HG03095 (cell line): ENCODE measurements at regions not wholly inside any gene's neighbourhood (a gene's known extent, or its start where the extent isn't known, plus 50 kb on each side); places are given as distances from the start of the nearest gene placed in this dataset.
"Not testable (repeated sequence)": the region's sequence is repeated elsewhere in the genome, so short reads cannot be mapped to it uniquely, and the experiment has no call there.

Source experiments
- ATAC-seq: cut with Tn5 transposase; IDR thresholded peaks from one replicate; pipeline ENCODE4 v1.9.1; 2021; ENCODE audit warnings: moderate library complexity; ENCODE audit not compliant: unreplicated experiment

DNA sequence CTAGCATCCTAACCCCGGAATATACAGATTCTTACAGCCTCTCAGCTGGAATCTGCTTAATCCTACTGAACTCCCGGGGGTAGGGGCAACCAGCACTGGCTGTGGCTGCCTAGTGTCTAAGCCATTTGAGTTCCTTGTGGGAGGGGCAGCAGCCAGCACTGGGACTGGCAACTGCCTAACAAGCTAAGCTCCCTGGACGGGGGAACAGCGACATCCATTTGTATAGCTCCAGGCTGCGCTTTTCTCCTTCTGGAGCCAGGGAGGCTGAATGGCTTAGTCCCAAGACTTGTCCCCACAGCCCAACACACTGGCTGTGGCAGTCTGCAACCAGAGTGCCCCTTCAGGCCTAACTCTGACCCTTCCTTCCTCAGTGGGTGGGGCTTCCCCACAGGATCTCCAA lies 787.2 kb downstream of the METTL4 start:
- ATAC-seq: no peak

DNA sequence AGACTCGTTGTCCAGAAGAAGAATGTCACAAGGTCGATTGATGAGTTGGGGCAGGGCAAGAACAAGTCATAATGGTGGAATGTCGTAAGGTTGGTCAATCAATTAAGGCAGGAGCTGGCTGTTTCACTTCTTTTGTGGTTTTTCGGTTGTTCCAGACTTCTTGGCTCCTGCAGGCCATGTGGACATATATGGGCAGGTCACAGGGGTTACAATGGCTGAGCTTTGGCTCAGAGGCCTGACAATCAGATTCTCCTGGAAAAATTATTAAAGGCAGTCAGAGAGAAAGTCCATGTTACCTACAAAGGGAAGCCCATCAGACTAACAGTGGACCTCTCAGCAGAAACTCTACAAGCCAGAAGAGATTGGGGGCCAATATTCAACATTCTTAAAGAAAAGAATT lies 785.3 kb downstream of the METTL4 start:
- ATAC-seq: not testable (repeated sequence)

DNA sequence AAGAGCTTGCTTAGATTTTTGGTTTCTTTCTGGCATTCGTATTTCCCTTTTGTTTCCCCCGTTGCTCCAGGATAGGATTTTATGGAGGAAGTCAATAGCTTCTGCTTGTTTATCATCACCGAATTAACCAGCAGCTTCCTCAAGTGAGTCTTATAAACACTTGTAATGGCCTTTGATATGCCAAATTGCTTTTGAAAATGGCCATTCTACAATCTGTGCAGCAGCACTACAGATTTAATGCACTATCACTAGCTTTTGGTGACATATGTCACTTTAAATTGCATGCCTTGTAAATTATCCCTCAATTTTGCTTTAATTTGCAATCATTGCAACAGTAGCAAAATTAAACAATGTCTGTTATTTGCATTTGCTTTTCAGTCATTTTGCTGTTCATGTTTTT lies 774.7 kb downstream of the METTL4 start:
- ATAC-seq: no peak

DNA sequence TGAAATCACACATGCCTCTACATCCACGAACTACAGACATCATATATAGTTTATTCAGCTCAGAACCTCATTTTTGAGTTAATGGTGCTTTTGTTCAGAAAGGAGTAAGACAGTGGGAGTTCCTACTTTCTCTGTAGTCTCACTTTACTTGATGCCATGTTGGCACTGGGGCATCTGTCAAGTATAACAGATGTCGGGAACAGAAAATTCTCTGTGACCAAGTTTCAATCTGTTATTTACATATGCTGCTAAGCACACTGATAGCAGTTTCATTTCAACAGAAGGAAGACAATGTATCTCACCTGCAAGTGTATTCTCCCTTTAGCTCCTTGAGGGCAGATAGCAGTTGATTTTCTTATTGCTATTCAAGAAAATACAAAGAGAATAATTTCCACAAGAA lies 774.1 kb downstream of the METTL4 start:
- no peak for ATAC-seq

DNA sequence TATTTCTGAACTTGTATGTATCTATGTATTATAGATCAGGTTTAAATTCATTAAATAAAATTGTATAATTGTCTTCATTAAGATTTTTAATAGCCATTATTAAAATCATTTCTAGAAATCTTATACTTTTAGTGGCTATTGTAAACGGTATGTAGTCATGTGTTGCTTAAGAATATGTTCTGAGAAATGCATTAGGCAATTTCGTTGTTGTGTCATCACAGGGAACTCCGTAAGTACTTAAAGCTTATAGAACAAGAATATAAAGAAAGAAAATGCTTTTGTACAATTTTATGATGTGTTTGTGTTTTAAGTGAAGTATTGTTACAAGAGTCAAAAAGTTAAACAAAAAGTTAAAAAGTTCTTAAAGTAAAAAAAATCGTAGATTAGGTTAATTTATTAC lies 765.8 kb downstream of the METTL4 start:
- no peak for ATAC-seq

DNA sequence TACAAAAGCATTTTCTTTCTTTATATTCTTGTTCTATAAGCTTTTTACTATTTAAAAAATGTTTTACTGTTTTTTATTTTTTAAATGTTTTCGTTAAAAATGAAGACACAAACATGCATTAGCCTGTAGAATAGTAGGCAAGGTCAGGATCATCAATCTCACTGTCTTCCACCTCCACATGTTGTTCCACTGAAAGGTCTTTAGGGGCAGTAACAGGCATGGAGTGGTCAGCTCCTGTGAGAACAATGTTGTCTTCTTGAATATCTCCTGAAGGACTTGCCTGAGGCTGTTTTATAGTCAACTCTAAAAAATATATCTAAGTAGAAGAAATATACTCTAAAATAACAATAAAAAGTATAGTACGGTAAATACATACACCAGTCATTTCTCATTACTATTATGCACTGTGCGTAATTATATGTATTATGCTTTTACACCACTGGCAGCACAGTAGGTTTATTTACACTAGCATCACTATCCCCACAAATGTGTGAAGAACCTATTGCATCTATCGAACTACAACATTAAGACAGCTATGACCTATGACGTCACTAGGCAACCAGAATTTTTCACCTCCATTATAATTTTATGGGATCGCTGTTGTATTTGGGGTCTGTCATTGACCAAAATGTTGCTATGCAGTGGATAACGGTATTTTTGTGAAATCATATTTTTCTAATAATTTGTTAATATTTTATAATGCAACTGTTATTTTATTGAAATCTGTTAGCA lies 764.3 kb downstream of the METTL4 start:
- no peak for ATAC-seq

DNA sequence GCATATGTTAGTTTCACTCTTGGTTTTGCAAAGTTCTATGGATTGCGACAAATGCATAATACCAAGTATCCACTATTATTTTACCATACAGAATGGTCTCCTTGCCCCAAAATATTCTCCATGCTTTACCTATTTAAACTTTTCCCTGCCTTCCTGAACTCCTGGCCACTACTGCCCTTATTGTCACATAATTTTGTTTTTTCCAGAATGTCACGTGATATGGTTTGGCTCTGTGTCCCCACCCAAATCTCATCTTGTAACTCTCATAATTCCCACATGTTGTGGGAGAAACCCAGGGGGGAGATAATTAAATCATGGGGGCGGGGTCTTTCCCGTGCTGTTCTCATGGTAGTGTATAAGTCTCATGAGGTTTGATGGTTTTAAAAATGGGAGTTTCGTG lies 760.0 kb downstream of the METTL4 start:
- ATAC-seq: no peak

DNA sequence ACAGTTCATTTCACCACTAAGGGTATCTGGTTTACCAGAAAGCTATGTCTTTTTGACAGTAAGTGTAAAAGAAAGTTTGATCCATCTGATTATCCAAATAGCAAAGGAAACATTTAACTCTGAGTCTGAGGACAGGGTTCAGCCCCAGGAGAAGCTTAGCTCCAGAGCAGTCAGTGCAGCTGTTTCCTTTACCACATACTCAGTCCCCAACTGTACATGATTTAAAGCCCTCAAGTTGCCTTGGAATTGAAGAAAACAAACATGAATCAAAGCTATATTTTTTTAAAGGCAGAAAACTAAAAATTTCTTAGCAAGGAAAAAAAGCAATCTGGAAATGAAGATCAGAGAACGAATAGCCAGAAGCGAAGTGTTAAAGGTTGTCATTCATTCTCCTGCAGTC lies 746.0 kb downstream of the METTL4 start:
- no peak for ATAC-seq

DNA sequence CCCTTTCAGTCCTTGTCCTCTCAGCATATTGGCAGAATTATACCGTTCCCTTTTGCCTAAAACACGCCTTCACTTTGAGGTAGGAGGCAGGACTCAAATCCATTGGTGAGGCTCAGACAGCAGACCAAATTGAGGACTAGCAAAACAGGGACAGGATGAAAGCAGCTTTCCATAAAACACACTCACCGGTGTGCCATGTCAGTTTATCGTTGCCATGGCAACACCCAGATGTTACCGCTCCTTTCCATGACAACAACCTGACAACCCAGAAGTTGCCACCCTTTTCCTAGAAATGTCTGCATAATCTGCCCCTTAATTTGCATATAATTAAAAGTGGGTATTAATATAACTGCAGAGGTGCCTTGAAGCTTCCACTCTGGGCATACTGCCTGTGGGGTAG lies 730.4 kb downstream of the METTL4 start:
- no peak for ATAC-seq

DNA sequence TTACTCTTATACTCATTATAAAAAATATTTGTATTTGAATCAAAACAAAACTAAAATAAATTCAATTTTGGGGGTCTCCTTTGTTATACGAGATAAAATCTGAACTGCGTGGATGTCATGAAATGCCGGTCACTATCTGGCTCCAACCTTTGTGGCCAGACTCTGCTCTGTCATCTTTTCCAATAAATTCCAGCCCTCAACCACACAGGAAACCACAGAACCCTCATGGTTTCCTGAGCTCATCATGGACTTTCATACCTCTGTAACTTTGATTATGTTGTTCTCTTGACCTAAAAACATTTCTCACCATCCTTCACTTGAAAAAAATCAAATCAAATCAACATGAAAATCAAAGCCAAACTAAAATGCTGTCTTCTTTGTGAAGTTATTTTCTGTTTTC lies 724.7 kb downstream of the METTL4 start:
- no peak for ATAC-seq

DNA sequence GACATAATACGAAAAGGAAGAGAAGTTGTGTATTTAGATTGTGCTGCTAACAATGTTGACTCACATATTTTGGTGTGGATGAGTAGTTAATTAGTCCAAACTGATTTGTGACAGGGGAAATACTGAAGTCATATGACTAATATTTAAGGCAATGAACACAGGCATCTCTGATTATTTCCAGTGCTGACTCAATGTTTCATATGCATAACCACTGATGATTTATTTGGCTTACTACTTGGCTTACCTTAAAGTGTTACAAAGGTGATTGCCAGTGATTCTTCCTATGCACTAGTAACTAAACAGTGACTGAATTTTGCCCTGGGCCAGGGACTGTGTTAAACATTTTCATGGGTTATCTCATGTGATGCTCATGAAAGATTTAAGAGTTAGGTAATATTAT lies 722.6 kb downstream of the METTL4 start:
- no peak for ATAC-seq

DNA sequence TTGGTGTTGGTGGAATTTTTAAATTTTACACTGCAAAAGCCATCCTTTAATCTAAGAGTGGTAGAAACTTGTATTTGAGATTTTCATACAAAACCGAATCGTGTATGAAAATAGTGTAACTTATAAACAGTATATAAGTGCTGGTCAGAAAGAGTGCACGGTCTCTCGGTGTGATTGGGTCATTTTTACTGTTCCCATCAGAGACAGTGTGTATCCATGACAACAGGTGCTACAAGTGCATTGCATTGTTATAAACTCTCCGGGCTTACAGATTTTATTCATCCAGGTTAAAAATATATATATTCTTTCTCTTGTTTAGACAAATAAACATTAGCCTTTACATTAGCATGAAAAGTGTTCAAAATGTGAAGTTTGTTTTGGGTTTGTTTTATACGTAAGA lies 721.9 kb downstream of the METTL4 start:
- ATAC-seq: no peak

DNA sequence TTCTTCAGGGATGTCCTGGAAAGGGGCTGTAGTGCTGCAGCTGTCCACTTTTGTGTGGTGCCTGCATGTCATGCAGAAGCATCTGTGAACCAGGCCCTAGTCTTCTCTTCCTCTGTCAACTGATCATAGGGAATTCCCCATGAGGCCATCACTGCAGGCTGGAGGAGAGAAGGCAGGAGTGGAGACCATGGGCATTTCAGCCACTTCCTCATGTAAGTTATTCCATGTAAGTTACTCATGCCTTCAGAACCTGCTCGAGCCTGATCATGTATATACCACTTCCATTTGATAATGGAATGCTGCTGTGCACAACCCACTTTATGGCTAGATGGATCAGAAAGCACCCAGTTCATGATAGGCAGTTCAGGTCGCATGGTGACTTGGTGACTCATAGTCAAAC lies 714.0 kb downstream of the METTL4 start:
- not testable (repeated sequence) for ATAC-seq

DNA sequence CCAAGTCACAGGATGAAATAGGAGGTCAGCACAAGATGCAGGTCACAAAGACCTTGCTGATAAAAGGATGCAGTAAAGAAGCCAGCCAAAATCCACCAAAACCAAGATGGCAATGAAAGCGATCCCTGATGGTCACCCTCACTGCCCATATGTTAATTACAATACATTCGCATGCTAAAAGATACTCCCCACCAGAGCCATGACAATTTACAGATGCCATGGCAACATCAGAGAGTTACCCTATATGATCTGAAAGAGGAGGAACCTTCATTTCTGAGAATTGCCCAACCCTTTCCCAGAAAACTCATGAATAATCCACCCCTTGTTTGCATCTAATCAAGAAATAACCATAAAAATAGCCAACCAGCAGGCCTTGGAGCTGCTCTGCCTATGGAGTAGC lies 709.8 kb downstream of the METTL4 start:
- ATAC-seq: no peak

DNA sequence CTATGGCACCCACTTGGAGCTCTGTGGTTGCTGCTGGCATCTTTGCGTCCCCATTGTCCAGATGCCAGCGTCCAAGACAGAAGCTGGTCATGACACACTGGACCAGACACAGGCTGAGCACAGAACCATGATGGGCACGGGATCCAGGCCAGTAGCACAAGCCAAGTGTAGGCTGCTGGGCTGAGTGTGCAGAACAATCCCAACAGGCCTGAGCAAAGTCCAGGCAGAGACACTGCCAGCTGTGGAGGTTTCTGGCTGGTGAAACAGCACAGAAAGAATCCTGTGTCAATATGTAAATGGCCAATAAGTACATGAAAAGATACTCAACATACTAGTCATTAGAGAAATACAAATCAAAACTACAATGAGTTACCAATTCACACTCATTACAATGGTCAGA lies 705.4 kb downstream of the METTL4 start:
- ATAC-seq: no peak

DNA sequence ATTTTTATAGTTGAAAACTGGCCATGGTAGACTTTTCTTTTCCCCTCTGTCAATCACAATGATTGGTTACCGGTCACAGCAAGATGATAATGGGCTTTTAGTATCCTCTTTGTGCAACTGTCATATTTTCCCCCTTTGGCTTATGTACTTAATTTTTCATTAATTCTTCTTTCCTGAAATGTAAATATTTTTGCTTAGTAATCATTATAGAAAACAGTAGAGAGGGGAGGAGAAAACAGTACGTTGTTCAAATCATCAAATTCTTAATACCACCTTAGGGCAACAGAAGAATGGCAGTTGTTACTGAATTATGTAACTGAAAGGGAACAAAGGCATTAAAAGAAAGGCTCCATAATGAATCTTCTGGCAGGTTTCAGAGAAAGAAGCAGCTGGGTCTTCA lies 699.0 kb downstream of the METTL4 start:
- no peak for ATAC-seq

DNA sequence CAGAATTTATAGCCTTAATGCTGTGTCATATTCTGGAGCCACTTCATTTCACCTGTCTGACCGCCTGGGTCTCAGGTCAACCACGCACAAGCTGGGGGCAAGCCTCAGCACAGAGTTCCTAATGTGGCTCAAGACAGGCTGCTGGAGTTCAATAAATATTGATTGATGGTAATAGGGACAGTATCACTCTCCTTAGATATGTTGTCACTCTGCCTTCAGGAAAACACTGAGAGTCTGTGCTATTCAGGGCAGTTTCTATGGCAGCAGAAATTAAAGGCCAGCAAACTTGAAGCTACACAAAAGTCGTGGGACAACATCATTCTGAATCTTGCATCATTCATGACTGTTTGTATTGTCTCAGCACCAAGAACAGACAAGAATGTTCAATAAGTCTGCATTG lies 696.1 kb downstream of the METTL4 start:
- ATAC-seq: no peak

DNA sequence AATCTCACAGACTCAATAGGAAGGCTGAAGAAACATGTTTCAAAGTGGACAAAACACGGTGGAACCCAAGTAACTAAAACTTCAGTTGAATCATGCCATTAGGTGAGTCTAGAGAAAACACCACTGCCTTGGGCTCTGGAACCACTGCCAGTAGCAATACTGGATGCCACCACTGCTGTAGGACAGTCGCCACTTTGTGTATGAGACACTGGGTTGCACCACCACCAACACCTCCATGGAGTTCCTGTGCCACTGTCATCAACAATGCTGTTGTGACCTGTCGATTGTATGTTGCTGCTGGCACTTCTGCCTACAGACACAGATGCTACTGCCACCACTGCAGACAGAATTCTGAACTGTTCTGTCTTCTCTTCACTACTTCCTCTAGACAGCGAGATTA lies 686.7 kb downstream of the METTL4 start:
- no peak for ATAC-seq

DNA sequence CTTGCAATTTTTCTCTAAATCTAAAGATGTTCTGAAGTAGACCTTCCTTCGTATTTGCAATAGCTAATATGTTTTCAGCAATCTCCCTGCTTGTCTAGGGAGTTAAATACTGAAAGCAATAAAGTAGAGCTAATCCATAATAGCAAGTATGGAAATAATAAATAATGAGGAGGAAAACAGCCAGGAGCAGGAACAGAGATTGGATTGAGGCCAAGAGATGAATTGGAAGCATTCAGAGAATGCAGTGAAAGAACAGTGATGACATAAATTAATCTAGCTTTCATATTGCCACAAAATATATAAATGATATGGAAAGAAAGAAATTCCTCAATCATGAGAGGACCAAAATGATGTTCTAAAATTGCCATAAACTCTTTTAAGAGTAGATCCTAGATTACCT lies 679.7 kb downstream of the METTL4 start:
- no peak for ATAC-seq

DNA sequence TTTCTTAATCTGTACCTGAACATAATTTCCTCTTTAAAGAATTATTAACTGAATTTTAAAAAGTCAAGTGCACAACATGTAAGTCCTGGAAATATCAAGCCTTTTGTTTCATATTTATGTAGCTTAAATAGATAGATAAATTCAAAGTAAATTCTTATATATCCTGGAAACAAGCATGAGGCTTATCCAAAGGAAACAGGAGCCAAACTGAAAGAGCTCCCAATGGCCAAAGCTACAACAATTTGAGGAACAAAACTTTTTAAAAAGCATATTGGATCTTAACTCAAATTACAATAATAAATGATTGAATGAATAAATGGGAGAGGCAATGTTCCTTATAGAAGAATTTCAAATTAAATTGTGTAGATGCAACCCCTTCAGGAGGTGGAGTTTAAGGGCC lies 679.1 kb downstream of the METTL4 start:
- no peak for ATAC-seq

DNA sequence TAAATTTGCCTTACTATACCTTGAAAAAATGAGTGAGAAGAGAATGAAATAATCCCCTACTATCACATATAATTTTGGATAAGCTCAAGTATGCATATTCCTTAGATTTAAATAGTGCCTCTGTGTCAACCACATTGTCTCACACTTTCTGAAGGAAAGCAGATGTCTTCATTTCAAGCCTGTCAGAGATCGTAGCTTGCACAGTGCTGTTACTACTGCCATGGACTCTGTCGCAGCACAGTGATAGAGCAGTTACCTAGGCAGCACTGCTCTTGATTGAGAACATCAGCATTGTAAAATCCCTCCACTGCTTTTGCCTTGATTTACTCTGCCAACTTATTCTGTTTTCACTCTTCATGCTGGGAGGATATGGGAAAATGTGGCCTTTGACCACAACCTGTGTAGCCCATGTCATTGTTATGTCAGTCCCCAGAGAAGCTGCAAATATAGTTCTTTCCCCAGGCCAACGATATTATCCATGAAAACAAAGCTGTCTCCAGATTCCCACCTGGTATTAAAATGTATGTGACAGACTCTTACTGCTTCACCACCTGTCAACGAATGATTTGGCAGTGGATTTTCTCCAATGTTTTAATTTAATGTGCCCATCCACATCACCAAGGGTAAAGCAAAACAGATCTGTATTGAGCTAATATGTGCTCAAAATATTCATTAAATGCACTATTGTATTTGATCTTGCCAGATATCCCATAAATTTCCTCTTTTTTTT lies 675.7 kb downstream of the METTL4 start:
- no peak for ATAC-seq

DNA sequence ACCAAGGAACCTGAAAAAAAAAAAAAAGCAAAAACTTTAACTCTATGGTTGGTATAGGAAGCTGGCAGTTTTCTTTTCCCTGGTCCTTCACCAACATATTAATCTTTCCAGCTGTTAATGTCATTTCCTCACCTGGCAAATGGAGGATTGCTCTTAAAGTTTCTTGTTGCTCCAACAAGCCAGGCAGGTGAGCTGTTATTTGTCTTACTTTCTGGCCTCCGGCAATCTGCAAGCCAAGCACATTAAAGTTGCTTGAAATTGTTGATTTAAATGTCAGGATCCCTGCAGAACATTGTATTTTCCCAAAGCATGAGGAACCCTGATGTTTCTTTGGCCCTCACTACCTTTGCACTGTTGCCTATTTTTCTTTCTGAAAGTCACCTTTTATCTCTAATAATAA lies 664.9 kb downstream of the METTL4 start:
- no peak for ATAC-seq
